Activated CD8-positive, alpha-beta memory T cell treated with anti-CD3 and anti-CD28 coated beads, Interleukin-2, amount 50 U/mL, for 4 hours (primary cell): ENCODE measurements at regions not wholly inside any gene's neighbourhood (a gene's known extent, or its start where the extent isn't known, plus 50 kb on each side); places are given as distances from the start of the nearest gene placed in this dataset.

ENCODE experiments used
- DNase-seq: peaks from one replicate; pipeline ENCODE4 v3.0.0-alpha.2; 2020

DNA sequence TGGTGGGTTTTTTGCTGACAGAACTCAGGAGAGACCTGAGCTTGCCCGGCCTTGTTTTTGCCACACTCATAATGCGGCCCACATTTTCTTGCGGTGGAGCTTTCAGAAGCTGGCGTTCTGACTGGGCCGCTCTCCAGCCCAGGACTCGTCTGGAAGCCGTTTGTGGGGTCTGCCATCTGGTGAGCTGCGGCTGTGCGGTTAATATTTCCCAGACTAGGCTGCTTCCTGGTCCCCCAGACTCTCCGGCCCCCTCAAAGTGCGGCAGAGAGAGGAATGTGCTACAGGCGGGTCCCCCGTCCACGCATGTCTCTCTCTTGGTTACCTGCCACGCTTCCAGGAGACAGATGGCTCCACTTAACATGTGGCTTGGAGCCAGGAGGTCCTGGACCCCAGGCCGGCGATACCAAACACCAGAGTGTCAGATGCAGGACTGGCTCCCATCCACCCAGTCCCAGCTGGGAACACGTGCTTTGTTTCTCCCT lies 128.9 kb upstream of the PMEPA1 start:
- DNase-seq: no peak

DNA sequence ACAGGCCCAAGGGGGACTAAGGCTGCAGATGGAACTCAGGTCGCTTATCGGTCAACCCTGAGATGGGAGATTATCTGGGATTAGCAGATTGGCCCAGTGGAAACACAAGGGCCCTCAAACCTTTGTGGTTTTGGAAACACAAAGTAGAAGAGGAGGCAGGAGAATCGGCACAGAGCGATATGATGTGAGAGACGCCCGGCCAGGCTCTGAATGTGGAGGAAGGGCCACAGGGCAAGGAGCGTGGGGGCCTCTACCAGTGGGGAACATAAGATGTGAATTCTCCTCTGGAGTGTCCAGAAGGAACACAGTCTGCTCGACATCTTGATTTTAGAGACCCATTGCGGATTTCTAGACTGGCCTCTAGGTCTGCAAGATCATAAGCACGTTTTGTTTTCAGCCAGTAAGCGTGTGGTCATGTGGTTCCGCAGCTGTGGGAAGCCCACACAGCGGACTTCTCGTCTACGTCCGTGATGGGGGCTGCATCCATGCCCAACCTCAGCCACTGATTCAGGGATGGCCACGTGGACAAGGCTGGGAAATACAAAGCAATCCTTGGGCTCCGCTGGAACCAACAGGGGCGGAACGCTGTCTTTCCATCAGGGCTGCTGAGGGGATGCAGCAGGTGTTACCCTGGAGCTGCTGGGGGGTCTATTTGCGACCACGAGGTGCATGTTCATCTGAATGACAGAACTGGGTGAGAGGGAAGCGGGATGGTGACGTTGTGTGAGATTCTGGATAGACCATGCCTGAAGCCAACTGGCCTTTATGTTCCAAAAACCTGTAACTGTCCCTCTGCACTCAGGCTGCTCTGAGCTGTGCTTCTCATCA lies 127.6 kb upstream of the PMEPA1 start:
- DNase-seq: no peak

DNA sequence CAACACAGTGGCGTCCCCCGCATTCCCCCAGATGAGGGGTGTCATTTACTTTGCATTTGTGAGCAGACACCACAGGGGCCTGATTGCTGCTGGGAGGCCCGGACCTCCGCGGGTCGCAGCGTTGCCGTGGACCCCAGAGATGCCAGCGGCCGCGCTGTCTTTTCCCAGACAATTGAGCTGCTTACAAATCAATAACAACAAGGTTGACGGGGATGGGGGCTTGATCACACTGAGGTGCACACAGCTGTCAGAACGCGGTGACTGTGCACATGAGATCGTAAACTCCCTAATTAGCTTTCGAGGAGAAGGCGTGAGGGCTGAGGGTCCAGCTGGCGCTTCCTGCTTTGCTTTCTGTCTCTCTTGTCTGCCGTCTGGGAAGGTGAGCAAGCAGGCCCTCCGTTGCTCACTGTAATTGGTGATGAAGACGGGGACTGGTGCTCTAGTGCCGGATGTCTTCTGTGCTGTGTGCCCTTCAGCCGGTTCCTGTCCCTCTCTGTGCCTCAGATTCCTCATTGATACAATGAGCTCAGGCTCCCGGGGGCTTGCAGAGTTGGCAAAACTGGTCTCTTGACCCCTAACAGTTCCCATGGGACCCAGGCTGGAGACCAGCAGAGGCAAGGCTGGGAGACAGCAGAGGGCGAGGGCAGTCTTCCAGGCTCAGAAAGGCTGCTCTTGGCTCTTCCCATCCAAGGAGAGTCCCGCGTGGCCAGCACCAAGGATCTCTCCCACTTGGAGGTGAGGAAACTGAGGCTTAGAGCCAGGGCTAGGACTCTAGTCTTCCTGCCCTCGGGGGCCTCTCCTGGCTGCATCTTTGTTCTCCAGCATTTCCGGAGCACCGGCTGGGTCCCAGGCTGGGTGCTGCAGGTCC lies 126.0 kb upstream of the PMEPA1 start:
- no peak for DNase-seq

DNA sequence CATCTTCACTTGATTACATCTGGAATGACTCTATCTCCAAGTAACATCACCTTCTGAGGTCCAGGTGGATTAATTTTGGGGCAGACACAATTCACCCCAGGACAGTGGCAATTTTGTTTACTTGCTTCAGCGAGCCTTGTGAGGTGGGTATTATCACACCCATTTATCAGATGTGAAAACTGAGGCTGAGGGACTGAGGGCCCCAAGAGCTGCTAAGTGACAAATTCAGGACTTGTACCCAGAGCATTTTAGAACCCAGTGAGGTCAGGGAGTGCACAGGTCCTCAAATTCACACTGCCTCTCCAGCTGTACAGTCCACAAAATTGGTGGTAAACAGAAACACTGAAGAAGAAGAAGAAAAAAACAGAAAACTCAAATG lies 125.2 kb upstream of the PMEPA1 start:
- DNase-seq: no peak

DNA sequence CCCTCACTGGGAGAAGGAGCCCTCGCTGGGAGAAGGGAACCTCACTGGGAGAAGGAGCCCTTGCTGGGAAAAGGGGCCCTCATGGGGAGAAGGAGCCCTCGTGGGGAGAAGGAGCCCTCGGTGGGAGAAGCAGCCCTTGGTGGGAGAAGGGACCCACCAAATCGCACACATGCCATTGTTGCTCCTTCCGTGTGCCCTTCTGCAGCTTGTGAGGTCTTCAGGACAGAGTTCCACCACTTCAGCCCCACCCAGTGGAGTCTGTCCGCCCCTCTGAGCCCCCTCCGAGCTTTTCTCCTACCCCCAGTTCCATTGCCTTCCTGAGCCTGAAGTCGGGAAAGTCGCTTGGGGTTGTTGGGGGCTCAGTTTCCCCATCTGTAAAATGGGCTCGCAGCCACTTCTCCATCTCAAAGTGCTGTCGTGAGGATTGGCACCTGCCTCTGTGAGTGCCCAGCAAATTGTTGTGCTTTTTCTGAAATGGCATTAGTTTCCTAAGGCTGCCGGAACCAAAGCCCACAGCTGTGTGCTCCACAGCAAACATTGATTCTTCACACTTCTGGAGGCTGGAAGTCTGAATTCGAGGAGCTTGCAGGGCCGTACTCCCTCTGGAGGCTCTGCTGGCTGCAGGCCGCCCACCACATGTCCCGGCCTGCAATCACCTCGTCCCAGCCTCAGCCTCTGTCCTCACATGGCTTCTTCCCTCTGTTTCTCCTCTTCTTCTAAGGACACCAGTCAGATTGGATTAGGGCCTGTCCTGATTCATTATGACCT lies 124.7 kb upstream of the PMEPA1 start:
- no peak for DNase-seq

DNA sequence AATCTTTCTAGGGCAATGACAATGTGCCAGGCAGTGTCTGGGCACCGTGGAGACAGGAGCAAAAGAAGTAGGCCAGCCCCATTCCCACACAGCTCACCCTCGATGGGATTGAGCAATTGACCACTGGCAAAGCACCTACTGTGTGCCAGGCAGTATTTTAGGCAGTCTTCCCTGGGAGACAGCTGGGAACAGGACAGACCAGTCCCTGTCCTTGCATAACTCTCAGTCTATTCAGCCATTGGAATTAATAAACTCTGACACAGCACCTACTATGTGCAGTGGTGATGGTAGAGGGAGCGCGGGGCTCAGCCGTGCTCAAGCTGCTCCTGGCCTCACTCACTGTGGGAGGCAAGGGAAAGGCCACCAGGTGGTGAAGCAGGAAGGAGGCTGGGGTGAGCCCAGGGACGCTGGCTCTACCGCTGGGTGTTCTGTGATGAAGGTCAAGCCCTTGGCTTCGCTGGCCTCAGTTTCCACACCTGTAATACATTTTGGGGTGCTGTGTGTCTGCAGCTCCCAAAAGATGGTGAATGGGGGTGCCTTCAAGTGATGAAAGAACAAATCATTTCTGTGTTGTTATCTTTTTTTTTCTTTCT lies 122.3 kb upstream of the PMEPA1 start:
- DNase-seq: no peak

DNA sequence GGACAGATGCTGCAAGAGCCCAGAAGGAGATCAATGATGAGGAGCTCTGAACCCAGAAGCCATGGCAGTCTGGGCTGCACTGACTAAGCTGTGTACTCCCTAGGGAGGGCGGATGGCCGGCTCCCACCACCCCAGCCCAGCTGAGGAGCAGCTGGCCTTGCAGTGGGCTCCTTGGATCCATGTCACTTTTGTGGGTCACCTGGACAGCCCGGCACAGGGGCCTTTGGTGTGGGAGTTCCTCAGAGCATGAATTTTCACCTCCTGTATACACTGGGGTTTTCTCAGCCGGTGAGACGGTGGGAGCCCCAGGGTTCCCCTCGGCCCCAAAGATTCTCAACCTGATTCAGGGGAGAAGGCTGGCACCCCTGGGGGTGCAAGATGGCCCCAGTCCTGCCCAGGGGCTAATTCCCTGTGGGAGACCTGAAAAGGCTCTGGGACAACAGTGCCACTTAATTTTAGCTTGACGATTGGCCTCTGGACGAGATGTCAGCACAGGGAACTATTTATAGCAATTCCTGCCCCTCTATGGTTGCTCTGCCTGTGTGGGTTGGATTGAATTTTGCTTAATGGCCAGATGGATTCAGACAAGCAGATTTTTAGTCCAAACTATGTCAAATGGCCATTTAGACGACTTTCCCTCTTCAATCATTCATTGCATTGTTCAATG lies 121.6 kb upstream of the PMEPA1 start:
- no peak for DNase-seq

DNA sequence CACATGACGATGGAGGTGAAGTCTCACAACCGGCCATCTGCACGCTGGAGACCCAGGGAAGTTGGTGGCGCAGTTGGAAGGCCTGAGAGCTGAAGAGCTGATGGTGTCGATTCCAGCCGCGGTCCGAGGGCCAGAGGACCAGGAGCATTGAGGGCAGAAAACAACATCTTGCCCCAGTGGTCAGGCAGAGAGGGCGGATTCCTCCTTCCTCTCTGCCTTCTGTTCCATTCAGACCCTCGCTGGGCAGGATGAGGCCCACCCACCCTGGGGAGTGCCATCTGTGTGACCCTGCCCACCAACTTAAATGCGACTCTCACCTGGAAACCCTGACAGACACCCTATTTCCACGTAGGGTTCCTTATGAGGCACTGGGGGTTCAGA lies 120.7 kb upstream of the PMEPA1 start:
- DNase-seq: no peak

DNA sequence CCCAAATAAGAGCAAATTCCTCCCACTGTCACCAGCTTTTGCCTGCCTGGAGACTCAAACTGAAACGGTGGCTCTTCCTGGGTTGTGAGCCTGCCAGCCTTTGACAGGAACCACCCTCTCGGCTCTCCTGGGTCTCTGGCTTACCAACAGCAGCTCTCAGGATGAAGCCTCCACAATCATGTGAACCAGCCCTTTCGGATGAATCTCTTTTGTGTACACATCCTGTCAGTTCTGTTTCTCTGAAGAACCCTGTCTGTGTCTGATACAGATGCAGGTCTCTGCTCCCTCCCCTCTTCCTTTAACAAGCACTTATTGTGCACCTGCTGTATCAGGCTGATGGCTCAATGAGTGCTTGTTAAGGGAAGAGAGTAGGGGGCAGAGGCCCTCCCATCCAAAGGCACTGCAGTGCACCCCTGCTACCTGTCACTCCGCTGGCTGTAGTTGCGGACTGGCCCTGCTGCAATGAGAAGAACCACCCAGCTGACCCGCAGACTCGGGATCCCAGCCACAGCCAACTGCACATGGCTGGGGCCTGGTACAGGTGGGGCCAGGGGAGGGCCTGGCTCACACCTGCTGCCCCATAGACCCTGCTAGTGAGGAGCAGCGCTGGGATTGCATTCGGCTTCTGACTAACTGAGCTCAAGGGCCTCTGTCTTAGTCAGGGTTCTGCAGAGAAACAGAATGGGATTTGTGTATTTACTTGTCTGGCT lies 120.1 kb upstream of the PMEPA1 start:
- DNase-seq: no peak

DNA sequence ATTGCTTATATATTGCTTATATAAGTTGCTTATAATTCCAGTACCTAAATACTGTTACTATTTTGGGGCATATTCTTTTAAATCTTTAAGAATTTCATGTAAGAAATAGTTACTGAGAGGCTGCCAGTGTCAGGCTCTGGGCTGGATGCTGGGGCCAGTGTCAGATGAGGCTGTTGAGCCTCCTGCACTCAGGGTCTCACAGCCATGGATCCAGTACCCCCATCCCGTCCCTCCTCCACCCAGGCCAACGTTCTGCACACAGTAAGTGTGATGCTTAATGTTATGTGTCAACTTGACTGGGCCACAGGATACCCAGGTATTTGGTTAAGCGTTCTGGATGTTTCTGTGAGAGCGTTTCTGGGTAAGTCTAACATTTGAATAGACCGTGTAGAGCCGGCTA lies 119.5 kb upstream of the PMEPA1 start:
- no peak for DNase-seq

DNA sequence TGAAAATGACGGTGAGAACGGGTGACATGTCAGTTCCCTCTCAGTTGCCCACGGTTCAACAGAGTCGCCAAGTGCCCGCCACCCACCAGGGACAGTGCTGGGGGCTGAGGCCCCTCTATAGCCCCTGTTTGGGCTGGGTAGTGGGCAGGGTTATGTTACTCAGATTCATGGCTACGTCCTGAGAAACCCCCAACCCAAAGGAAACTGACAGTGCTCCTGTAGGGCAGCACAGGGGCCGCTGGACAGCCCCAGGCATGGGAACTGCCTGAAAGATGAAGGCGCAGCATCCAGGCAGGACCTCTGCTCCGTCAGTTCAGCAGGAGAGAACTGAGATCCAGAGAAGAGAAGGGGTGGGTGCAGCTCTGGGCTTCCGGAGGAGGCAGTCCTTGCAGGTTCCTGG lies 118.9 kb upstream of the PMEPA1 start:
- DNase-seq: no peak

DNA sequence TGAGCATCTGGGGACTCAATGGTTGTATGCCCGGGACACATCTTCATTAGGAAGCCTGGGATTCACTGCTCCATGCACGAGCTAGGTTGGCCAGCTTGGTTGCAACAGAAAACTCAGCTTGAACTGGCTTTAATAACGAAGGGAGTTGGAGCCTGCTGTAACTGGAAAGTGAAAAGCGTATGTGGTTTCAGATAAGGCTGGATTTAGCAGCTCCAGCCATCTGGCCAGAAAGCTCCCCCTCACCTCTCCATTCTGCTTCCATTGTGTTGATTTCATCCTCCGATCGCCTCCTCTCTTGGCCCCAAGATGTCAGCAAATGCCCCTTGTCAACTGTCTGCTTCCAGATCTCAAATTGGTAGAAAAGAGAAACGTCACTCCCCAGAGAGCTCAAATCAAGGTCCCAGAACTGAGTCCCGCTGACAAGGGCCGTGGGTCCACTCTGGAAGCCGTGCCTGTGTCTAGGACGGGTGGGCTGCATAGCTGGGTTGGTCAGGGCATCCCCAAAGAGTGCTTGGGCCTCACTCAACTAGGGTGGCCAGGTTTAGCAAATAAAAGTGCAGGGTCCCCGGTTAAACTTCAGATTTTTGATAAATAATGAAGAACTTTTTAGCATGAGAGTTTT lies 117.0 kb upstream of the PMEPA1 start:
- no peak for DNase-seq

DNA sequence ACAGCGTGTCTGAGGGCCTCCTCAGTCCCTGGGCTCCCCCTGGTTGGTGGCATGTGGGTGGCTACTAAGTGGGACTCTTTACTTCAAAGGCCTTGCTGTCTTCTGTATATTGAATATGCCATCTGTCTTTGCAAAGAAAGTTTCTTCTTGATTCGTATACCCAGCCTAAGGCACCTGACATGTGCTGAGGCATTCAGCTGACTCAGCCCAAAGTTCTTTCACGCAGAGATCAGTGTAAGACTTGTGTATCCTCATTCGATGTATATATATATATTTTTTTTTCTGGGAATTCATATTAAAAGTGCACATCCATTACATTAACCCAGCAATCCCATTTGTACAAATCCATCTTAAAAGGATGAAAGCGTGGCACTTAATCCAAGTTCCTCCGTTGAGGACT lies 115.1 kb upstream of the PMEPA1 start:
- DNase-seq: no peak

DNA sequence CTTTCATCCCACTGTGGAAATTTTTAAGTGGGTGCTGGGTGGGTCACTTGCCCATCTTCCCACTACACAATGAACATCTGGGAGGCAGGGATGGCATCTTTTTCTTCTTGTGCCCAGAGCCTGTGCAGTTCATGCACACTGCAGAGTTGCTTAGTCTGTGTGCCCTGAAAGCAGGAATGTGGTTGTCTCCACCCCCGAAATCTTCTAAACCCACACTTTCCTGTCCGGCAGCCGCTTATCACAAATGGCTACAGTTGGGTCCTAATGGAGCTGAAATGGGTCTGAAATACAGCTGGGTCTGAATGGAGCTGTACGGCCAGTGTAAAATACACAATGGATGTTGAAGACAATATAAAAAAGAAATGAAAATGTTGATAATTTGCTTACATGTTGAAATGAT lies 112.1 kb upstream of the PMEPA1 start:
- no peak for DNase-seq

DNA sequence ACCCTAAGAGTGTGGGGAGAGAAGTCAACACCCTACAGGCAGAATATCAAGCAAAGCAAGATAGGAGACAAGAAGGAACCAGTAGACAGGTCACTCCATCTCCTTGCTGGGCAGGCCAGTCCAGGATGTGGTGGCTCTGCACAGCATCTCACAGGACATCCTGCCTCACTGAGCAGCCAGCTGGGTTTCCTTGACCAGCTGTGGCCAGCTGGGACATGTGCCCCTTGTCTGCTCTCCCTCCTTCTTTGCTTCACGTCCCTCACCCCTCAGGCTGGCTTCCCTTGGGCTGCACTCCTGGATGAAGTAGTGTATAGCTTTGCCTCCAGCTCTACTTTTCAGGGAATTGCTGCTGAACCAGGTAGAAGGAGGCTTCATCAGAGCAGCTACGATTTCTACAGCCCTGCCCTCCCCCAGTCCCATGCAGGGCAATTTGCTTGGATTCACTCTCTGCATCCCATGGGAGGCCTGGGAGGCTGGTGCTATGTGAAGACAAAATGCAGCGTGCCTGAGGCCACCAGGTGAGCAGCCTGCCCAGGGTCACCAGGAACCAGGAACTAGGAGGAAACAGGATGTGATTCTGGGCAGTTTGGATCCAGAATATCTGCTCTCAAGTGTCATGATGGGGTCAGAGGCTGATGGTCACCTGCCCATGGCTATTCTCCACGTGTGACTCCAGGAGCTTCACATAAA lies 110.0 kb upstream of the PMEPA1 start:
- DNase-seq: no peak

DNA sequence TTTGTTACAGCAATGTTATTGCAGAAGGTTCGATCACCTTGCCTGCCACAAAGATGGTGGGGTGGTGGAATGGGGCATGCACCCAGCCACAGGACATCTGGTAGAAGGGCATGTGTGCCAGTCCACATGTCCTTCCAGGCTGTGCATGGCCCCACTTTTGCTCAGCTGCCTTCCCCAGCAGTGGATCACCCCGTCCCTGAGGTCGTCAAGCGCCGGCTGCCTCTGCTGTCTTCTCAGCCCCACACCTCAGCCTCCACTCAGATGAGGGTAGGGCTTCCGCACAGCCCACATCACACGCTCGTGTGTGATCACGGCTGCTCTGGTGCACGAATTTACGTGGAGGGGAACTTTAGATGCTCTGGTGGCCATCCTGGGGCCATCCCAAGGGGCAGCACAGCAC lies 109.5 kb upstream of the PMEPA1 start:
- no peak for DNase-seq

DNA sequence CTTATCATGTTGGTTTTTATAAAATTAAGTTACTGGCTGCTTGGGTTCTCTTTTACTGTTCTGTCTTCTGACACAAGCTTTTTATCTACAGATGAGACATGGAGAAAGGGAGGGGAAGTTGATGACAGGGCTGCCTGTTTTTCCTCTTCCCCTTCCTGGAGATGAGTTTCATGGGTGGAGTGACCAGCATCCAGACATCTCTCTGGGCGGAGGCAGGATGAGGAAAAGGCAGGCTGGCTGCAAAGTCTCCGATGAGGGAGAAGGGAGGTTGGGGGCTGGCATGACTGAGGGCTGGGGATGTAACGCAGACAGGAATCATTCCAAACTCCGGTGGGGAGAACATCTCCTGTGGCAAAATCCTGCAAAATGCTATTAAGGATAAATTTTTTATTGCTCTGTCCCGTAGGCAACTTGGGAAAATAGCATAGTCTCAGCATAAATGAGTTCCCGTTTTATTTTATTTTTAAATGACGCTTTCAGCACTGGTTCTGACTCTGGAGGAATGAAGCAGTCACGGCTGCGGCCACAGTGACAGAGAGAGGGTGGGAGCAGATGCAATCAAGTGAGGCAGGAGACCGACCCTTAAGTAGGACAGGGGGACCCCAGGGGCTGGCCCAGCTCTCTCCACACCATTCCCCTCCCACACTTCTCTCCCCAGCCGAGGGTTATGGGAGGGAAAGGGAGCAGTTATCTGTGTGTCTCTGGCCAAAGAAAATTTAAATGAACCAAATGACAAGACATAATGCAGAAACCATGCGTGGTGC lies 108.8 kb upstream of the PMEPA1 start:
- DNase-seq: no peak

DNA sequence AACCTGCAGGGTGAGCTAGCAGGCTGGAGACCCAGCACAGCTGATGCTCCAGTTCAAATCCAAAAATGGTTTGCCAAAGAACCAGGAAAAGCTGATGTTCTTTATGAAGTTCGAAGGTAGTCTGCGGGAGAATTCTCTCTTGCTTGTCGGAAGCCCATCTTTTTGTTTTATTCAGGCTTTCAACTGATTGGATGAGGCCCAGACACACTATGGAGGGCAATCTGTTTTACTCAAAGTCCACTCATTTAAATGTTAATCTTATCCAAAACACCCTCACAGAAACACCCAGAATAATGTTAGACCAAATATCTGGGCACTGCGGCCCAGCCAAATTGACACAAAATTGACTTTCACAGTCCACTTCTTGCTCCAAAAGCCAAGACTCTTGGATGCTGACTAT lies 105.6 kb upstream of the PMEPA1 start:
- DNase-seq: no peak

DNA sequence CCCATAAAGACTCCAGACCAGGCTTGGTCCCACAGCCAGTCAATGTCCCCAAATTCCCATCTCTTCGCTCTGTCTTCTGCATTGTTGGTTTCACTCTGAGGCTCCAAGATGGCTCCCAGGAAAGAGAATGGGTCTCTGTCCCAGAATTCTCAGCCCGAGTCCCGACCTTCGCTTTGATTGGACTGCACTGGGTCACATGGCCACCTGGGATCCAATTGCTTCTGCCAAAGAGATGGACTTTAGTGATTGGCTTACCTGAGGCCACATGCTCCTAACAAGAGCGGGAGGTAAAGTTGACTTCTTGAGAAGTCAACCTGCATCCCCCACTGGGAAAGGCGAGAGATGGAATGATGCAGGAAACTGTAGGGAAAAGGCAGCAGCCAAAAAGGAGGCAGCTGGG lies 104.7 kb upstream of the PMEPA1 start:
- no peak for DNase-seq
